ENCODE measurements at regions not wholly inside any gene's neighbourhood (a gene's known extent, or its start where the extent isn't known, plus 50 kb on each side); places are given as distances from the start of the nearest gene placed in this dataset.

GRCh38 chr5:3671337-3671736 is 75.7 kb downstream of the IRX1 start:
- intact Hi-C loops (cut with DNase I), result no loop called here
- H3K4me3 ChIP-seq, result no peak overlapping the region
- no peaks in the 10 kb centered on the region for H3K4me1 ChIP-seq (ENCODE audit: insufficient read depth)
- TF ChIP-seq POLR2A (IDR thresholded peaks at IDR 0.05) (no peak), CTCF (IDR thresholded peaks at IDR 0.05) (no peak), EP300 (IDR thresholded peaks at IDR 0.05) (no peak)
- no peak for DNase-seq
- no peak overlapping the region for H3K27ac ChIP-seq
- H3K27me3 ChIP-seq, result no peaks in the 10 kb centered on the region
- 43 to 59% (median 47%) methylated on average over 3 of the region's 3 CpGs for WGBS, 3 donors
- H3K36me3 ChIP-seq, result no peaks in the 10 kb centered on the region
- H3K9me3 ChIP-seq, result no peaks in the 10 kb centered on the region

GRCh38 chr5:3678801-3679200 is 83.2 kb downstream of the IRX1 start:
- 66 to 69% (median 67%) methylated on average over 4 of the region's 4 CpGs for WGBS, 3 donors
- no peak for TF ChIP-seq CTCF (IDR thresholded peaks at IDR 0.05)
- TF ChIP-seq EP300 (IDR thresholded peaks at IDR 0.05), result no peak
- no peak for TF ChIP-seq POLR2A (IDR thresholded peaks at IDR 0.05)
- no peaks in the 10 kb centered on the region for H3K36me3 ChIP-seq
- no peaks in the 10 kb centered on the region for H3K27me3 ChIP-seq
- H3K4me1 ChIP-seq (ENCODE audit: insufficient read depth), result no peaks in the 10 kb centered on the region
- H3K27ac ChIP-seq, result no peak overlapping the region
- no peaks in the 10 kb centered on the region for H3K9me3 ChIP-seq
- no peak overlapping the region for H3K4me3 ChIP-seq
- intact Hi-C loops (cut with DNase I), result no loop called here
- DNase-seq, result no peak

- no peak for DNase-seq
- Histone ChIP-seq H3K4me1 (ENCODE audit: insufficient read depth) (no peaks in the 10 kb centered on the region), H3K9me3 (no peaks in the 10 kb centered on the region), H3K36me3 (no peaks in the 10 kb centered on the region), H3K4me3 (no peak overlapping the region), H3K27me3 (no peaks in the 10 kb centered on the region), H3K27ac (no peak overlapping the region)
- TF ChIP-seq CTCF (IDR thresholded peaks at IDR 0.05) (no peak), EP300 (IDR thresholded peaks at IDR 0.05) (no peak), POLR2A (IDR thresholded peaks at IDR 0.05) (no peak)
- intact Hi-C loops (cut with DNase I), result no loop called here
- 72 to 78% (median 77%) methylated on average over 5 of the region's 5 CpGs for WGBS, 3 donors
Measured at GRCh38 chr5:3680821-3681220, 85.2 kb downstream of the IRX1 start.

GRCh38 chr5:3684118-3684517 is 88.5 kb downstream of the IRX1 start:
- Histone ChIP-seq H3K4me3 (no peak overlapping the region), H3K9me3 (no peaks in the 10 kb centered on the region), H3K4me1 (ENCODE audit: insufficient read depth) (no peaks in the 10 kb centered on the region), H3K27ac (no peak overlapping the region), H3K36me3 (no peaks in the 10 kb centered on the region), H3K27me3 (no peaks in the 10 kb centered on the region)
- TF ChIP-seq POLR2A (IDR thresholded peaks at IDR 0.05), result no peak
- TF ChIP-seq EP300 (IDR thresholded peaks at IDR 0.05), result no peak
- no peak for TF ChIP-seq CTCF (IDR thresholded peaks at IDR 0.05)
- no peak for DNase-seq
- 80 to 85% (median 81%) methylated on average over 13 of the region's 13 CpGs for WGBS, 3 donors
- intact Hi-C loops (cut with DNase I), result no loop called here

Measured in ovary (tissue), 7 donors.